ENCODE measurements at regions not wholly inside any gene's neighbourhood (a gene's known extent, or its start where the extent isn't known, plus 50 kb on each side); places are given as distances from the start of the nearest gene placed in this dataset.
"Not testable (repeated sequence)": the region's sequence is repeated elsewhere in the genome, so short reads cannot be mapped to it uniquely, and the experiment has no call there.

DNA sequence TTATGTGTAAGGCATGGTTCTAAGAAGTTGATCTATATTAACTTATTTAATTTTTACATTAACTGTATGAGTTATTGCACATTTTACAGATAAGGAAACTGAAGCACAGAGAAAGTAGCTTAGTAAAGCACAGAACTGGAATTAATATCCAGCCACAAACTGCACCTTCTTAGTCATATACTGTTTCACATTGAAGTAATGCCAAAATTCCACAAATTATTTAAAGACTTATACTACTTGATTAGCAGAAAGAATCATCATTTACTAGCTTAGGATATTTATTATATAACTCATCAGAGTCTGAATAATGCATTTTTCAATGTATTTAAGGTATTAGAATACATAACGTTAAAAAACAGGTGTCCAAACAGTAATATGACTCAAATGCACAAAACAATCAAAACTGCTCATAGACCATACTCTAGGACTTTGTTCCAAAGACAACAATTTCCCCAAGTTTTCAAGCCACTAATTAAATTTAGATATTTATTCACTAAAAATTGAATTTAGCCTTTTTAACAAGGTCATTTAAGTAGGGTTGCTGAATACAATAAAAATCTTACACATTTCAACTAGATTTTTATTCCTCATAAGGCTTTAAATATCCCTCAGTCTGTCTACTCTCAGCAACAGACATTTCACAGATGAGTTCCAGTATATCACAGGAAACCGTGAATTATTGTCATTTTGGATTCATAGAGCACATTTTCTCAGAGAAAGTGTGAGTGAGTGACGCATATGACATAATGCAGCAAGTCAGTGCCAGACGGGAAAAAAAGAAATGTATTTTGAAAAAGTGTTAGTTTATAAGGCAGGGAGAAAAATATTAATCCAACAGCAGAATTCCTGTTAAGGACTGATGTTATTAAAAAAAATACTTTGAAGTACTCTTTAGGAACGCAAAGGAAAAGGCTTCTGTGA is 782.5 kb downstream of the TMTC2 start:
- DNase-seq = no peak
- Mint-ChIP-seq H3K36me3 (no peaks in the 10 kb centered on the region), H3K27me3 (no peaks in the 10 kb centered on the region), H3K4me3 (no peak overlapping the region), H3K27ac (no peak overlapping the region), H3K4me1 (no peaks in the 10 kb centered on the region), H3K9me3 (peaks cover 0 to 1% of the 10 kb centered on the region in 2 donors)
- ATAC-seq (replicated peaks) = no peak

- no peak overlapping the region for H3K27ac Mint-ChIP-seq
- no peaks in the 10 kb centered on the region for H3K4me1 Mint-ChIP-seq
- DNase-seq (no peak), ATAC-seq (replicated peaks) (no peak)
- peaks cover 0 to 1% of the 10 kb centered on the region in 2 donors for H3K9me3 Mint-ChIP-seq
- no peaks in the 10 kb centered on the region for H3K36me3 Mint-ChIP-seq
- H3K4me3 Mint-ChIP-seq = no peak overlapping the region
- no peaks in the 10 kb centered on the region for H3K27me3 Mint-ChIP-seq
These were observed 778.9 kb downstream of the TMTC2 start for GRCh38 chr12:83465632-83466031.

- Mint-ChIP-seq H3K27me3 (no peaks in the 10 kb centered on the region), H3K4me1 (no peaks in the 10 kb centered on the region), H3K9me3 (no peaks in the 10 kb centered on the region), H3K4me3 (no peak overlapping the region), H3K27ac (no peak overlapping the region), H3K36me3 (no peaks in the 10 kb centered on the region)
- ATAC-seq (replicated peaks) (no peak), DNase-seq (no peak)
These were observed 775.7 kb downstream of the TMTC2 start for GRCh38 chr12:83462419-83462818.

DNA sequence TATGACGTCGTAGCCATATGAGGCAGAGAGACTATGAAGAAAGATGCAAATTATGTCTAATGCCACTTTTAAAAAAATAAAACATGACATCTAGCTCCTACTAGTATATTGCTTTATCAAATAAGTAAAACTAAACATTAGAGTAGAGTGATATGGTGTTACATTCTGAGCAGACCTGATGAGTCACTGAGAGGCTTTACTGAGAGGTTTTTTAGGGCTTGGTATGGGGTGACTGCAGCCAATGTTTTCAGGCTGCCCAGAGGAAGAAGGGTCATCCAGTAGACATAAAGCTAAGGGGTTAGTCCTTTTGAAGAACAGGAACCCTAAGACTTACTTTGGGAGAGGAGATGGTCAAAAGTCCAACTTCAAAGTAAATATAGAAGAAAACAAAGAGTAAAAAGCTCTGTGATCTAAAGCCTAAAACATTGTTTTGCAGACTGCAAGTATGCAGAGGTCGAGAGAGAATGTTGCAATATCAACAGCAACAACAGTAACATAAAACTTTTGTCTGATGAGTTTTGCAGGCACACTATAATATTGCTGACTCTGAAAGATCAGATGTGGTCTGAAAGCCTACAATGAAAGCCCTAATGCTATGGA is 774.7 kb downstream of the TMTC2 start:
- Mint-ChIP-seq H3K27ac (no peak overlapping the region), H3K27me3 (no peaks in the 10 kb centered on the region), H3K36me3 (no peaks in the 10 kb centered on the region), H3K4me3 (no peak overlapping the region), H3K9me3 (no peaks in the 10 kb centered on the region), H3K4me1 (no peaks in the 10 kb centered on the region)
- ATAC-seq (replicated peaks) = no peak
- DNase-seq = no peak

- Mint-ChIP-seq H3K27me3 (no peaks in the 10 kb centered on the region), H3K4me1 (no peaks in the 10 kb centered on the region), H3K4me3 (no peak overlapping the region), H3K9me3 (peaks cover 0 to 5% of the 10 kb centered on the region in 2 donors), H3K36me3 (no peaks in the 10 kb centered on the region), H3K27ac (no peak overlapping the region)
- no peak for DNase-seq
- no peak for ATAC-seq (replicated peaks)
These were observed 764.5 kb downstream of the TMTC2 start for GRCh38 chr12:83451189-83451588.

- Mint-ChIP-seq H3K9me3 (peaks cover 12 to 18% of the 10 kb centered on the region in 2 donors), H3K4me3 (no peak overlapping the region), H3K4me1 (no peaks in the 10 kb centered on the region), H3K27me3 (no peaks in the 10 kb centered on the region), H3K36me3 (no peaks in the 10 kb centered on the region), H3K27ac (no peak overlapping the region)
- no peak for ATAC-seq (replicated peaks)
- DNase-seq = no peak
These were observed 747.9 kb downstream of the TMTC2 start for GRCh38 chr12:83434600-83434999.

- ATAC-seq (replicated peaks) = no peak
- H3K9me3 Mint-ChIP-seq = peaks cover 15 to 22% of the 10 kb centered on the region in 2 donors
- no peak for DNase-seq
- H3K27ac Mint-ChIP-seq = no peak overlapping the region
- H3K27me3 Mint-ChIP-seq = no peaks in the 10 kb centered on the region
- H3K36me3 Mint-ChIP-seq = no peaks in the 10 kb centered on the region
- H3K4me1 Mint-ChIP-seq = no peaks in the 10 kb centered on the region
- no peak overlapping the region for H3K4me3 Mint-ChIP-seq
These were observed 745.5 kb downstream of the TMTC2 start for GRCh38 chr12:83432176-83432719.

DNA sequence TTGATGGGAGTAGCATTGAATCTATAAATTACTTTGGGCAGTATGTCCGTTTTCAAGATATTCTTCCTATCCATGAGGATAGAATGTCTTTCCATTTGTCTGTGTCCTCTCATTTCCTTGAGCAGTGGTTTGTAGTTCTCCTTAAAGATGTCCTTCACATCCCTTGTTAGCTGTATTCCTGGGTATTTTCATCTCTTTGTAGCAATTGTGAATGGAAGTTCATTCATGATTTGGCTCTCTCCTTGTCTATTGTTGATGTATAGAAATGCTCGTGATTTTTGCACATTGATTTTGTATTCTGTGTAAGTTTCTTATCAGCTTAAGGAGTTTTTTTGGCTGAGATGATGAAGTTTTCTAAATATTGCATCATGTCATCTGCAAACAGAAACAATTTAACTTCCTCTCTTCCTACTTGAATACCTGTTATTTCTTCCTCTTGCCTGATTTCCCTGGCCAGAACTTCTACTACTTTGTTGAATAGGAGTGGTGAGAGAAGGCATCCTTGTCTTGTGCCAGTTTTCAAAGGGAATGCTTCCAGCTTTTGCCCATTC is 741.0 kb downstream of the TMTC2 start:
- not testable (repeated sequence) for DNase-seq; H3K27me3 Mint-ChIP-seq; ATAC-seq (replicated peaks); H3K27ac Mint-ChIP-seq; H3K4me1 Mint-ChIP-seq; H3K4me3 Mint-ChIP-seq; H3K36me3 Mint-ChIP-seq
- H3K9me3 Mint-ChIP-seq = peaks cover 15 to 22% of the 10 kb centered on the region in 2 donors

- Mint-ChIP-seq H3K9me3 (peaks cover 7 to 8% of the 10 kb centered on the region in 2 donors), H3K4me3 (no peak overlapping the region)
These were observed 728.3 kb downstream of the TMTC2 start for GRCh38 chr12:83414981-83415380.

GRCh38 chr12:83408851-83409250 is 722.1 kb downstream of the TMTC2 start:
- Mint-ChIP-seq H3K4me1 (no peaks in the 10 kb centered on the region), H3K36me3 (no peaks in the 10 kb centered on the region), H3K27me3 (no peaks in the 10 kb centered on the region), H3K4me3 (no peak overlapping the region), H3K27ac (no peak overlapping the region), H3K9me3 (peaks cover 4 to 7% of the 10 kb centered on the region in 2 donors)
- DNase-seq = no peak
- no peak for ATAC-seq (replicated peaks)

More at GRCh38 chr12:83414981-83415380, 728.3 kb downstream of the TMTC2 start:
- no peak for ATAC-seq (replicated peaks)
- Mint-ChIP-seq H3K36me3 (no peaks in the 10 kb centered on the region), H3K27ac (no peak overlapping the region), H3K27me3 (no peaks in the 10 kb centered on the region), H3K4me1 (no peaks in the 10 kb centered on the region)
- no peak for DNase-seq

DNA sequence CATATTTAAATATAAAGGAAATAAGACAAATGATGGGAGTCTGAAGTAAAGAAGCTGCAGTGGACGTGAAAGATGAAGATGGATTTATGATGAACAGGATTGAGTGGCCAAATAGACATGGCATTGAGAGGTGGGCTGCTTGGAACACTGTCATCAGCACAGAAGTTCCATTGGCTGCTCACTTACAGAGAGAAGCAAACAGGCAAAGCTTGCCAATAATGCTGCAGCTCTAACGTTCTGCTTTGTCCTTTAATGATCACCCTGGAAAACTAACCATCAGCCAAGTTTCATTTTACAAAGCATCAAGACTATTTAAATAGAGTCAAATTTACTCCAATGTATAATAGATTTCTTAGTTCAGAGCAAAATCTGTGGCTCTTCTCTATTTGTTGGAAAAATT is 721.4 kb downstream of the TMTC2 start:
- H3K27ac Mint-ChIP-seq = no peak overlapping the region
- H3K36me3 Mint-ChIP-seq = no peaks in the 10 kb centered on the region
- ATAC-seq (replicated peaks) (no peak), DNase-seq (no peak)
- H3K27me3 Mint-ChIP-seq = no peaks in the 10 kb centered on the region
- no peak overlapping the region for H3K4me3 Mint-ChIP-seq
- no peaks in the 10 kb centered on the region for H3K4me1 Mint-ChIP-seq
- peaks cover 4 to 7% of the 10 kb centered on the region in 2 donors for H3K9me3 Mint-ChIP-seq

DNA sequence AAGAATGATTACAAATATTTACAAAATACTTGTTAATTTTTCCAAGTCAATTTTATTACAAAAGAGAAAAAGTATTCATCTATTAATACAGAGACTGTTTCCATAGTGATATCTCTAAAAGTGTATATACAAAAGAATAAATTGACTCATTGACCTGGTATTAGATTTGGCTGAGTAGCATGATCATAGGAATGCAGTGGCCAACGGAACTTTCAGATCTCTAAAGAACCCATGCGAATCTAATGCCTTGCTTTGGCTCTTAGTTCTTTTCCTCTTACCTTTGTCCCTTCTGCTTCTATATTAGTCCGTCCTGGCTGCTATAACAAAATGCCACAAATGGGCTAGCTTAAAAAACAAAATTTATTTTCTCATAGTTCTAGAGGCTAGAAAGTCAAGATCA is 717.8 kb downstream of the TMTC2 start:
- Mint-ChIP-seq H3K27ac (no peak overlapping the region), H3K36me3 (no peaks in the 10 kb centered on the region), H3K4me3 (no peak overlapping the region), H3K9me3 (peaks cover 0 to 2% of the 10 kb centered on the region in 2 donors), H3K4me1 (no peaks in the 10 kb centered on the region), H3K27me3 (no peaks in the 10 kb centered on the region)
- DNase-seq (no peak), ATAC-seq (replicated peaks) (no peak)

DNA sequence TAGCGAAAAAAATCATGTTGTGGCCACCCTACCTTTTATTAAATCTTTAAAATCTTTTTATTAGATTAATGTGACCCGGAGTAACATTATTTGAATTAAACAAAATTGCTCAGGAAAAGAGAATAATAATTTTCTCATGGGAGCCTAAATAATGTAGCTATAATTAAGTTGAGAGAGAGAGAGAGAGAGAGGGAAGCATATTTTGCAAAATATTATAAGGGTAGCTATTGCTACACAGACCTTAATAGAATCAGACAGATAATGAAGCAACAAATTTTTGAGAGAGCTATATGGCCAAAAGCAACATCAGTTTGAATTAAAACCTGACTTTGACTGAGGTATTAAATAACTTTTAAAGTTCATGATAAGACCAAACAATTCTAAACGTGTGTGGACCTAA is 703.5 kb downstream of the TMTC2 start:
- no peak overlapping the region for H3K4me3 Mint-ChIP-seq
- peaks cover 0 to 3% of the 10 kb centered on the region in 2 donors for H3K9me3 Mint-ChIP-seq

DNA sequence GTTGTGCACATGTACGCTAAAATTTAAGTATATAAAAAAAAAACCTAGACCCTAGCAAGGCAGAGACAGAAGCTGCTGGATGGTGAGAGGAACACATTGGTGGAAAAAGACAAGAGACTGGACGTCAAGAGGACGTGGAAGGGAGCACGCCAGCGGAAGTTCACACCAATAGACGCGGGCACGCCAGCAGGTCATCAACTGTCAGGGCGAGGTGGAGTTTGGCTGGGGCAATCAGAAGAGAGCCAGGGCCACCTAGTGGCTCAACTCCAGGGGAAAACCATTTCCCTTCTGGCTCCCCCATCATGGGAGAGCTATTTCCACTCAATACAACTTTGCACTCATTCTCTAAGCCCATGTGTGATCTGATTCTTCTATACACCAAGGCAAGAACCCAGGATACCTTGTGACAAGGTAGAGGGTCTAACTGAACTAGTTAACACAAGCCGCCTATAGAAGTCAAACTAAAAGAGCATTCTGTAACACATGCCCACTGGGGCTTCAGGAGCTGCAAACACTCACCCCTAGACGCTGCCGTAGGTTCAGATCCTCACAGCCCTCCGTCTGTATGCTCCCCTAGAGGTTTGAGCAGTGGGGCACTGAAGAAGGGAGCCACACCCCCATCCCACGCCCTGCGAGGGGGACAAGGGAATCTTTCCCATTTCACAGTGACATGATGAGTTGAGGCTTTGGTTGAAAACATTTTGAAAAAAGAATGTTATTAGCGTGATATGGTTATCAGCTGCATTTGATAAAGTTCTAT is 702.7 kb downstream of the TMTC2 start:
- DNase-seq (no peak), ATAC-seq (replicated peaks) (no peak)
- Mint-ChIP-seq H3K9me3 (peaks cover 0 to 3% of the 10 kb centered on the region in 2 donors), H3K36me3 (no peaks in the 10 kb centered on the region), H3K27ac (no peak overlapping the region), H3K4me1 (no peaks in the 10 kb centered on the region), H3K27me3 (no peaks in the 10 kb centered on the region), H3K4me3 (no peak overlapping the region)

More for the DNA sequence above, 703.5 kb downstream of the TMTC2 start:
- Mint-ChIP-seq H3K27ac (no peak overlapping the region), H3K36me3 (no peaks in the 10 kb centered on the region), H3K27me3 (no peaks in the 10 kb centered on the region), H3K4me1 (no peaks in the 10 kb centered on the region)
- no peak for DNase-seq
- no peak for ATAC-seq (replicated peaks)
